Neural crest cell (in vitro differentiated cells): ENCODE measurements at regions not wholly inside any gene's neighbourhood (a gene's known extent, or its start where the extent isn't known, plus 50 kb on each side); places are given as distances from the start of the nearest gene placed in this dataset.

Source experiments
- DNase-seq: peaks from one replicate; pipeline ENCODE4 v3.0.0; 2021; ENCODE audit warnings: low read depth, mixed read lengths, low spot score
- H3K27ac Mint-ChIP-seq: one replicate; pipeline ENCODE4 v1.8.0; 2021; ENCODE audit warnings: mild to moderate bottlenecking, mixed read lengths; ENCODE audit not compliant: unreplicated experiment
- H3K27me3 Mint-ChIP-seq: 2 replicates; pipeline ENCODE4 v1.8.0; 2021; ENCODE audit warnings: low read depth, mild to moderate bottlenecking, mixed read lengths
- H3K36me3 Mint-ChIP-seq: 2 replicates; pipeline ENCODE4 v1.8.0; 2021; ENCODE audit warnings: low read depth, mild to moderate bottlenecking, mixed read lengths
- H3K4me1 Mint-ChIP-seq: 2 replicates; pipeline ENCODE4 v1.8.0; 2021; ENCODE audit warnings: mixed read lengths
- H3K4me3 Mint-ChIP-seq: one replicate; pipeline ENCODE4 v1.8.0; 2021; ENCODE audit warnings: mild to moderate bottlenecking, mixed read lengths
- H3K9me3 Mint-ChIP-seq: 2 replicates; pipeline ENCODE4 v1.8.0; 2021; ENCODE audit warnings: mixed read lengths
- CTCF ChIP-seq: fragments of 200-600 bp; sonication (generic); conservative IDR thresholded peaks from 2 replicates; pipeline ENCODE4 v1.5.0; 2021; ENCODE audit warnings: antibody characterized with exemption, mild to moderate bottlenecking

DNA sequence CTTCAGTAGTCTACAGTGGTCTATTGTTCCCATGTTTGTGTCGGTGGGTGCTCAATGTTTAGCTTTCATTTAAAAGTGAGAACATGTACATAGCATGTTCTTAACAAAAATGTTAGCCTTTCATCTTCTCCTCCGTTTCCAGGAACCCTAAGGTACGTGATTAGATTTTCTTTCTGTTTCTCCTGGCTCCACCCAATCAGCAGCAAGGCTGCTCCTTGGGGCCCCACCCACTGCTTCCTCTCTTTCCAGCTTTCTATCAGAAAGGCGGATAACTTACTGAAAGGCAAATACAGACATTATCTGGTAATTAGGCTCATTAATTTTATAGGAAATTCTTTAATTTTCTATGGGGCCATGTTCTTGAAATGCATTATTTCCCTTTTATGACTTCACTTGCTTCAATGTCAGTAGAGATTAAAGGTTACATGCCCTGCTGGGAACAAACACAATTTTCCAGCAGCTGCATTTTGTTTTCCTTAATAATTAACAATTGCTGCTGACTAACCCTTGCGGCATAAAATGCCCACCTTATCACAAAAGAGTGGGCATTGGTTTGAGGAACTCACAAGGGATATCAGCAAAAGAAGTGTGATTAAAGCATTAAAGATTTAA, 324.9 kb upstream of the SNX7 start:
- no peak for DNase-seq
- no peaks in the 10 kb centered on the region for H3K36me3 Mint-ChIP-seq
- no peak overlapping the region for H3K27ac Mint-ChIP-seq
- H3K4me3 Mint-ChIP-seq: no peak overlapping the region
- no peaks in the 10 kb centered on the region for H3K27me3 Mint-ChIP-seq
- H3K9me3 Mint-ChIP-seq: no peaks in the 10 kb centered on the region
- no peak for TF ChIP-seq CTCF
- no peaks in the 10 kb centered on the region for H3K4me1 Mint-ChIP-seq

- DNase-seq: no peak
- no peak overlapping the region for H3K4me3 Mint-ChIP-seq
- no peak overlapping the region for H3K27ac Mint-ChIP-seq
- H3K27me3 Mint-ChIP-seq: no peaks in the 10 kb centered on the region
- peaks cover 5% of the 10 kb centered on the region for H3K4me1 Mint-ChIP-seq
- TF ChIP-seq CTCF: no peak
- no peaks in the 10 kb centered on the region for H3K9me3 Mint-ChIP-seq
- H3K36me3 Mint-ChIP-seq: no peaks in the 10 kb centered on the region
Measured at GRCh38 chr1:98333936-98334335, 327.6 kb upstream of the SNX7 start.

DNA sequence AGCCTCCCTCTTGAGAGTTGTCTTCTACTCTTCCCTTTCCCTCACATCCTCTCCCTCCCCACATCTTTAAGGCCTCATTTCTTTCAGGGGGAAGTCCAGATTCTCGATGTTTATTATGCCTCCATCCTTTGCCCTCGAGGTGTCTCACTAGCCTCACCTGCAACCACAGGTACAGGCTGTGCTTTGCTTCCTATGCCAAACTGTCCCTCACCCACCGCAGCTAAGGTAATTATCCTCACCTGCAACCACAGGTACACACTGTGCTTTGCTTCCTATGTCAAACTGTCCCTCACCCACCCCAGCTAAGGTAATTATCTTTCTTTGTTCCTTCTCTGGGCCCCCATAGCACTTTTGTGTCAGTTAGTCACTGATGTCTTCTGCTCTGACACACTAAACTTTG, 328.1 kb upstream of the SNX7 start:
- Mint-ChIP-seq H3K27me3 (no peaks in the 10 kb centered on the region), H3K4me3 (no peak overlapping the region), H3K36me3 (no peaks in the 10 kb centered on the region), H3K4me1 (peaks cover 5% of the 10 kb centered on the region), H3K9me3 (no peaks in the 10 kb centered on the region), H3K27ac (no peak overlapping the region)
- TF ChIP-seq CTCF: no peak
- no peak for DNase-seq

GRCh38 chr1:98331718-98332311, 329.7 kb upstream of the SNX7 start:
- no peaks in the 10 kb centered on the region for H3K9me3 Mint-ChIP-seq
- H3K27ac Mint-ChIP-seq: no peak overlapping the region
- no peaks in the 10 kb centered on the region for H3K36me3 Mint-ChIP-seq
- TF ChIP-seq CTCF: no peak
- DNase-seq: no peak
- H3K4me3 Mint-ChIP-seq: no peak overlapping the region
- peaks cover 5% of the 10 kb centered on the region for H3K4me1 Mint-ChIP-seq
- no peaks in the 10 kb centered on the region for H3K27me3 Mint-ChIP-seq

DNA sequence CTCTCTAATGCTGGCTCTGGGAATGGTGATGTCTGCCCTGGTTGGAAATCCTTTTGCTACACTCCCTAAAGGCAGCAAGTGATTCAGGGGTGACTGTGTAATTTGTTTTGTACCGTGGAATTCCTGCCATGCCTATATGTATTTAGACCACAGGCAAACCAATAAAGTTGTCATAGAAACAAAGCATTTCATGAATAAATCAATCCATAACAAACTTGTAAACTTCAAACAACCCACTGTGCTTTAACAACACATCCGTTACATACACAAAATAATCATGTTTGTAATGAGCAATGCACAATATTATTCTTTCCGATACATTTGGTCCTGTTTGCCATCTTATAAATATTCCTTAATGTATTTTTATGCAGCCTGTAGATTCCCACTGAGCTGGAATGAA, 330.3 kb upstream of the SNX7 start:
- Mint-ChIP-seq H3K27me3 (no peaks in the 10 kb centered on the region), H3K4me3 (no peak overlapping the region), H3K9me3 (no peaks in the 10 kb centered on the region), H3K4me1 (peaks cover 5% of the 10 kb centered on the region), H3K27ac (no peak overlapping the region), H3K36me3 (no peaks in the 10 kb centered on the region)
- no peak for TF ChIP-seq CTCF
- DNase-seq: no peak
